ENCODE measurements at regions not wholly inside any gene's neighbourhood (a gene's known extent, or its start where the extent isn't known, plus 50 kb on each side); places are given as distances from the start of the nearest gene placed in this dataset.
A peak's percentile ranks its signal among the peaks of the same experiment; 100 is the strongest.

- Histone ChIP-seq H3K4me1 (replicated peaks) (no peaks in the 10 kb centered on the region), H3K27ac (no peak overlapping the region), H3K4me3 (no peak overlapping the region), H3K27me3 (replicated peaks; ENCODE audit: insufficient read depth) (no peaks in the 10 kb centered on the region), H3K9me3 (no peaks in the 10 kb centered on the region), H3K36me3 (no peaks in the 10 kb centered on the region)
- DNase-seq (ENCODE audit: low spot score), result no peak
- TF ChIP-seq POLR2AphosphoS5 (IDR thresholded peaks at IDR 0.05) (no peak), POLR2A (IDR thresholded peaks at IDR 0.05) (no peak), CTCF (IDR thresholded peaks at IDR 0.05) (no peak)
- 79% methylated on average over 3 of the region's 3 CpGs for WGBS
- intact Hi-C loops (cut with DNase I), result no loop called here
These were observed 164.4 kb upstream of the RORA start for GRCh38 chr15:61393524-61393923.

GRCh38 chr15:61390138-61390537 lies 161.0 kb upstream of the RORA start:
- intact Hi-C loops (cut with DNase I), result no loop called here
- no peak overlapping the region for H3K27ac ChIP-seq
- no peak for DNase-seq (ENCODE audit: low spot score)

GRCh38 chr15:61389334-61390028 lies 160.4 kb upstream of the RORA start:
- intact Hi-C loops (cut with DNase I), result no loop called here
- no peaks in the 10 kb centered on the region for H3K27me3 ChIP-seq (replicated peaks; ENCODE audit: insufficient read depth)
- H3K9me3 ChIP-seq, result no peaks in the 10 kb centered on the region
- no peak for TF ChIP-seq CTCF (IDR thresholded peaks at IDR 0.05)
- TF ChIP-seq POLR2AphosphoS5 (IDR thresholded peaks at IDR 0.05), result peak; percentile 6
- H3K4me3 ChIP-seq, result no peak overlapping the region
- no peaks in the 10 kb centered on the region for H3K36me3 ChIP-seq
- no peak for DNase-seq (ENCODE audit: low spot score)
- no peak overlapping the region for H3K27ac ChIP-seq
- no peaks in the 10 kb centered on the region for H3K4me1 ChIP-seq (replicated peaks)
- WGBS, result 82% methylated on average over 6 of the region's 6 CpGs

More at GRCh38 chr15:61390138-61390537, 161.0 kb upstream of the RORA start:
- Histone ChIP-seq H3K36me3 (no peaks in the 10 kb centered on the region), H3K9me3 (no peaks in the 10 kb centered on the region), H3K27me3 (replicated peaks; ENCODE audit: insufficient read depth) (no peaks in the 10 kb centered on the region), H3K4me1 (replicated peaks) (no peaks in the 10 kb centered on the region), H3K4me3 (no peak overlapping the region)
- TF ChIP-seq POLR2A (IDR thresholded peaks at IDR 0.05), result no peak
- TF ChIP-seq POLR2AphosphoS5 (IDR thresholded peaks at IDR 0.05), result no peak
- TF ChIP-seq CTCF (IDR thresholded peaks at IDR 0.05), result no peak

- H3K27ac ChIP-seq, result no peak overlapping the region
- H3K4me3 ChIP-seq, result no peak overlapping the region
- intact Hi-C loops (cut with DNase I), result no loop called here
- no peaks in the 10 kb centered on the region for H3K36me3 ChIP-seq
- H3K4me1 ChIP-seq (replicated peaks), result no peaks in the 10 kb centered on the region
- no peaks in the 10 kb centered on the region for H3K9me3 ChIP-seq
- TF ChIP-seq POLR2AphosphoS5 (IDR thresholded peaks at IDR 0.05) (no peak), POLR2A (IDR thresholded peaks at IDR 0.05) (no peak), CTCF (IDR thresholded peaks at IDR 0.05) (no peak)
- no peak for DNase-seq (ENCODE audit: low spot score)
- no peaks in the 10 kb centered on the region for H3K27me3 ChIP-seq (replicated peaks; ENCODE audit: insufficient read depth)
These were observed 158.6 kb upstream of the RORA start for GRCh38 chr15:61387675-61388074.

- WGBS, result 61% methylated on average over 2 of the region's 2 CpGs
- no peak overlapping the region for H3K4me3 ChIP-seq
- TF ChIP-seq POLR2A (IDR thresholded peaks at IDR 0.05) (no peak), POLR2AphosphoS5 (IDR thresholded peaks at IDR 0.05) (no peak), CTCF (IDR thresholded peaks at IDR 0.05) (no peak)
- no peaks in the 10 kb centered on the region for H3K4me1 ChIP-seq (replicated peaks)
- intact Hi-C loops (cut with DNase I), result no loop called here
- no peak overlapping the region for H3K27ac ChIP-seq
- no peaks in the 10 kb centered on the region for H3K27me3 ChIP-seq (replicated peaks; ENCODE audit: insufficient read depth)
- no peaks in the 10 kb centered on the region for H3K9me3 ChIP-seq
- H3K36me3 ChIP-seq, result no peaks in the 10 kb centered on the region
- DNase-seq (ENCODE audit: low spot score), result no peak
These were observed 154.3 kb upstream of the RORA start for GRCh38 chr15:61383421-61383820.
